ENCODE measurements at regions not wholly inside any gene's neighbourhood (a gene's known extent, or its start where the extent isn't known, plus 50 kb on each side); places are given as distances from the start of the nearest gene placed in this dataset.

- H3K9me3 ChIP-seq (ENCODE audit: insufficient read depth, low read length, severe bottlenecking) = no peaks in the 10 kb centered on the region
- no peaks in the 10 kb centered on the region for H3K79me2 ChIP-seq (ENCODE audit: insufficient read depth, low read length)
- H3K27me3 ChIP-seq (ENCODE audit: insufficient read depth, low read length, poor library complexity) = no peaks in the 10 kb centered on the region
- H4K20me1 ChIP-seq (ENCODE audit: insufficient read depth, low read length) = no peaks in the 10 kb centered on the region
- H3K27ac ChIP-seq (ENCODE audit: low read length) = no peak overlapping the region
- H3K4me1 ChIP-seq (ENCODE audit: insufficient read depth, low read length) = no peaks in the 10 kb centered on the region
- no peaks in the 10 kb centered on the region for H3K36me3 ChIP-seq (ENCODE audit: insufficient read depth, low read length)
- no peak for ATAC-seq (ENCODE audit: insufficient read depth, low read depth)
- no peak for TF ChIP-seq CTCF (IDR thresholded peaks at IDR 0.05; ENCODE audit: borderline replicate concordance, extremely low read depth, low read length, poor library complexity, severe bottlenecking)
- no peak for TF ChIP-seq EZH2 (IDR thresholded peaks at IDR 0.05; ENCODE audit: borderline replicate concordance, low read depth, low read length, severe bottlenecking)
- no peak overlapping the region for H3K4me2 ChIP-seq (ENCODE audit: insufficient read depth, low read length)
- no peak overlapping the region for H3K4me3 ChIP-seq (ENCODE audit: low read depth in 1 of 2, low read length in 2 of 2)
- H3K9ac ChIP-seq (ENCODE audit: low read depth, low read length) = no peak overlapping the region
- no peak for DNase-seq
- H2AFZ ChIP-seq (ENCODE audit: low read depth, low read length) = no peak overlapping the region
Observed at GRCh38 chr14:26928019-26928418, 330.2 kb upstream of the NOVA1 start.

GRCh38 chr14:26929361-26929760 is 331.5 kb upstream of the NOVA1 start:
- TF ChIP-seq EZH2 (IDR thresholded peaks at IDR 0.05; ENCODE audit: borderline replicate concordance, low read depth, low read length, severe bottlenecking) (no peak), CTCF (IDR thresholded peaks at IDR 0.05; ENCODE audit: borderline replicate concordance, extremely low read depth, low read length, poor library complexity, severe bottlenecking) (no peak)

GRCh38 chr14:26930576-26930975 is 332.7 kb upstream of the NOVA1 start:
- Histone ChIP-seq H3K4me2 (ENCODE audit: insufficient read depth, low read length) (no peak overlapping the region), H4K20me1 (ENCODE audit: insufficient read depth, low read length) (no peaks in the 10 kb centered on the region), H2AFZ (ENCODE audit: low read depth, low read length) (no peak overlapping the region), H3K4me3 (ENCODE audit: low read depth in 1 of 2, low read length in 2 of 2) (no peak overlapping the region), H3K36me3 (ENCODE audit: insufficient read depth, low read length) (no peaks in the 10 kb centered on the region), H3K4me1 (ENCODE audit: insufficient read depth, low read length) (no peaks in the 10 kb centered on the region), H3K9ac (ENCODE audit: low read depth, low read length) (no peak overlapping the region), H3K27ac (ENCODE audit: low read length) (no peak overlapping the region), H3K9me3 (ENCODE audit: insufficient read depth, low read length, severe bottlenecking) (no peaks in the 10 kb centered on the region), H3K79me2 (ENCODE audit: insufficient read depth, low read length) (no peaks in the 10 kb centered on the region), H3K27me3 (ENCODE audit: insufficient read depth, low read length, poor library complexity) (no peaks in the 10 kb centered on the region)
- no peak for ATAC-seq (ENCODE audit: insufficient read depth, low read depth)
- DNase-seq = no peak
- TF ChIP-seq EZH2 (IDR thresholded peaks at IDR 0.05; ENCODE audit: borderline replicate concordance, low read depth, low read length, severe bottlenecking) (no peak), CTCF (IDR thresholded peaks at IDR 0.05; ENCODE audit: borderline replicate concordance, extremely low read depth, low read length, poor library complexity, severe bottlenecking) (no peak)

More at GRCh38 chr14:26929361-26929760, 331.5 kb upstream of the NOVA1 start:
- ATAC-seq (ENCODE audit: insufficient read depth, low read depth) (no peak), DNase-seq (no peak)
- Histone ChIP-seq H3K27me3 (ENCODE audit: insufficient read depth, low read length, poor library complexity) (no peaks in the 10 kb centered on the region), H4K20me1 (ENCODE audit: insufficient read depth, low read length) (no peaks in the 10 kb centered on the region), H2AFZ (ENCODE audit: low read depth, low read length) (no peak overlapping the region), H3K9me3 (ENCODE audit: insufficient read depth, low read length, severe bottlenecking) (no peaks in the 10 kb centered on the region), H3K27ac (ENCODE audit: low read length) (no peak overlapping the region), H3K36me3 (ENCODE audit: insufficient read depth, low read length) (no peaks in the 10 kb centered on the region), H3K4me1 (ENCODE audit: insufficient read depth, low read length) (no peaks in the 10 kb centered on the region), H3K79me2 (ENCODE audit: insufficient read depth, low read length) (no peaks in the 10 kb centered on the region), H3K9ac (ENCODE audit: low read depth, low read length) (no peak overlapping the region), H3K4me3 (ENCODE audit: low read depth in 1 of 2, low read length in 2 of 2) (no peak overlapping the region), H3K4me2 (ENCODE audit: insufficient read depth, low read length) (no peak overlapping the region)

GRCh38 chr14:26932606-26933005 is 334.8 kb upstream of the NOVA1 start:
- Histone ChIP-seq H3K36me3 (ENCODE audit: insufficient read depth, low read length) (no peaks in the 10 kb centered on the region), H2AFZ (ENCODE audit: low read depth, low read length) (no peak overlapping the region), H3K4me2 (ENCODE audit: insufficient read depth, low read length) (no peak overlapping the region), H3K4me1 (ENCODE audit: insufficient read depth, low read length) (no peaks in the 10 kb centered on the region), H3K27me3 (ENCODE audit: insufficient read depth, low read length, poor library complexity) (no peaks in the 10 kb centered on the region), H4K20me1 (ENCODE audit: insufficient read depth, low read length) (no peaks in the 10 kb centered on the region), H3K9ac (ENCODE audit: low read depth, low read length) (no peak overlapping the region), H3K9me3 (ENCODE audit: insufficient read depth, low read length, severe bottlenecking) (no peaks in the 10 kb centered on the region), H3K4me3 (ENCODE audit: low read depth in 1 of 2, low read length in 2 of 2) (no peak overlapping the region), H3K27ac (ENCODE audit: low read length) (no peak overlapping the region), H3K79me2 (ENCODE audit: insufficient read depth, low read length) (no peaks in the 10 kb centered on the region)
- TF ChIP-seq EZH2 (IDR thresholded peaks at IDR 0.05; ENCODE audit: borderline replicate concordance, low read depth, low read length, severe bottlenecking) = no peak
- no peak for TF ChIP-seq CTCF (IDR thresholded peaks at IDR 0.05; ENCODE audit: borderline replicate concordance, extremely low read depth, low read length, poor library complexity, severe bottlenecking)
- DNase-seq = no peak
- ATAC-seq (ENCODE audit: insufficient read depth, low read depth) = no peak
